ENCODE measurements at regions not wholly inside any gene's neighbourhood (a gene's known extent, or its start where the extent isn't known, plus 50 kb on each side); places are given as distances from the start of the nearest gene placed in this dataset.

- no peak for DNase-seq
- H3K4me1 ChIP-seq = no peaks in the 10 kb centered on the region
- H3K27me3 ChIP-seq = no peaks in the 10 kb centered on the region
- no peaks in the 10 kb centered on the region for H3K9me3 ChIP-seq
- no peaks in the 10 kb centered on the region for H3K36me3 ChIP-seq
- TF ChIP-seq CTCF (IDR thresholded peaks at IDR 0.05) = no peak
- no peak overlapping the region for H3K4me3 ChIP-seq
- no peak overlapping the region for H3K27ac ChIP-seq
- ATAC-seq = no peak
- intact Hi-C loops (cut with DNase I) = no loop called here
- 83 to 86% methylated on average over 3 of the region's 3 CpGs for WGBS, 2 donors
These were observed 68.9 kb upstream of the ZSWIM2 start for GRCh38 chr2:186917866-186918265.

GRCh38 chr2:186913870-186914269 is 64.9 kb upstream of the ZSWIM2 start:
- Histone ChIP-seq H3K27ac (no peak overlapping the region), H3K9me3 (no peaks in the 10 kb centered on the region), H3K4me1 (peaks cover 0 to 7% (median 0%) of the 10 kb centered on the region in 9 donors), H3K36me3 (no peaks in the 10 kb centered on the region), H3K27me3 (no peaks in the 10 kb centered on the region), H3K4me3 (no peak overlapping the region)
- WGBS, 2 donors = 75 to 77% methylated on average over 5 of the region's 5 CpGs
- no peak for TF ChIP-seq CTCF (IDR thresholded peaks at IDR 0.05)
- intact Hi-C loops (cut with DNase I) = no loop called here
- DNase-seq = no peak
- ATAC-seq = no peak

GRCh38 chr2:186912979-186913378 is 64.0 kb upstream of the ZSWIM2 start:
- no peak overlapping the region for H3K27ac ChIP-seq
- H3K36me3 ChIP-seq = no peaks in the 10 kb centered on the region
- no peaks in the 10 kb centered on the region for H3K27me3 ChIP-seq
- H3K9me3 ChIP-seq = no peaks in the 10 kb centered on the region
- DNase-seq = no peak
- intact Hi-C loops (cut with DNase I) = no loop called here
- TF ChIP-seq CTCF (IDR thresholded peaks at IDR 0.05) = no peak
- no peak overlapping the region for H3K4me3 ChIP-seq
- no peak for ATAC-seq
- peaks cover 0 to 10% (median 0%) of the 10 kb centered on the region in 9 donors for H3K4me1 ChIP-seq
- 72 to 76% methylated on average over 2 of the region's 2 CpGs for WGBS, 2 donors

- no peaks in the 10 kb centered on the region for H3K27me3 ChIP-seq
- ATAC-seq = no peak
- no peaks in the 10 kb centered on the region for H3K9me3 ChIP-seq
- no peaks in the 10 kb centered on the region for H3K36me3 ChIP-seq
- WGBS, 2 donors = 82 to 84% methylated on average over 8 of the region's 8 CpGs
- peaks cover 0 to 10% (median 0%) of the 10 kb centered on the region in 9 donors for H3K4me1 ChIP-seq
- DNase-seq = no peak
- intact Hi-C loops (cut with DNase I) = no loop called here
- H3K4me3 ChIP-seq = no peak overlapping the region
- H3K27ac ChIP-seq = no peak overlapping the region
- TF ChIP-seq CTCF (IDR thresholded peaks at IDR 0.05) = no peak
These were observed 62.6 kb upstream of the ZSWIM2 start for GRCh38 chr2:186911551-186912085.
